NCI-H2107 (cell line): ENCODE measurements at regions not wholly inside any gene's neighbourhood (a gene's known extent, or its start where the extent isn't known, plus 50 kb on each side); places are given as distances from the start of the nearest gene placed in this dataset.
"Not testable (repeated sequence)": the region's sequence is repeated elsewhere in the genome, so short reads cannot be mapped to it uniquely, and the experiment has no call there.

Source experiments
- DNase-seq: peaks from one replicate; lab custom pipeline; 2025; lab: John Stamatoyannopoulos, UW

DNA sequence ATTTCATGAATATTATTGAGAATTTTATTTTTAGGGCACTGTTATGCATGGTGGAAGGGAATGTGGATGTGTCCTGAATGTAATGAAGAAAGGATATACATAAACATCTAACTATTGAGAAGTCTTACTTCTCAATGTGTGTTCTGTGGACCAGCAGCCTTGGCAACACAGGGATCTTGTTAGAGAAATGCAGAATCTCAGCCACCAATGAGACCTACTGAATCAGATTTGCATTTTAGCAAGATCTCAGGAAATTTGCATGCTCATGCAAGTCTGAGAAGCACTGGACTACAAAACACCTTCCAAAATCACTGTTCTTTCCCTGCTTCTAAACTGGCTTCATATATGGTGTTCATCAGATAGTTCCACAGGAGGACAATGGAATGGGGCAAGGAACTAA is 139.7 kb upstream of the WDFY3 start:
- DNase-seq: no peak

DNA sequence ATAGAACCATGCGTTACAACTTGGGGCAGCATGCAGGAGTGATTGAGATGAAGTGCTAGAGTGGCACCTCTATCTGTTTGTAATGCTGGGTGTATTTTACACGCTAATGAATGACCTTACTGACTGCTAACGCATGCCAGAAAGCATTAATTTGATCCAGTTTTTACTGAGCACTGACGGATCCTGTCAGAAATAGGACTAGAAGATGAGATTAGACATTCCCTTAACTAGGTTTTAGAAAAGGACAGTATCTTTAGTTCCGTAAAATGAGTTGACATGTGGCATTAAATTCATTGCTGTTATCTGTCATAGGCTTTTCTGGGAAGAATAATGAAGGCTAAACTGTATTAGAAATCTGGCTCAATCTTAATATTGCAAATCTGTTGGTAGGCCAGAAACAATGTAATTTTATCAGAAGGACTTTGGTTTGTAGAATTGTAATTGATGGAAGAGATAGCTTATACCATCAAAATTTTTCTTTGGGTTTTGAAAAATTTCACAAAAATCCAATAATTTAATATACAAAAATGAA is 140.4 kb upstream of the WDFY3 start:
- DNase-seq: no peak

DNA sequence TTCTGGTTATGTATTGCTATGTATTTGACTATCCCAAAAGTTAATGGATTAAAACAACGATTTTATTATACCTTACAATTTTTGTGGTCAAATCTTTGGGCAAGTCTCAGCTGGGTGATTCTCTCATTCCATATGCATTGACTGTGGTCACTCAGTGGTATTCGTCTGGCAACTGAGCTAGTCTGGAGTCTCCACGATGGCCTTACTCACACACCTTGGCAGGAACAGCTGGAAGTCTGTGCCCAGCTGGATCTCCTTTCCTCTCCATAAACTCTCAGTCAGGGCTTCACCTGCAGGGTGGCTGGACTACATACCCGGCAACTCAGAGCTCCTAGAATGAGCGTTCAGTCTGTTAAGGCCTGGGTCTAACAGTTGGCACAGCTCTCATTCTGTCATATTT is 141.1 kb upstream of the WDFY3 start:
- no peak for DNase-seq

DNA sequence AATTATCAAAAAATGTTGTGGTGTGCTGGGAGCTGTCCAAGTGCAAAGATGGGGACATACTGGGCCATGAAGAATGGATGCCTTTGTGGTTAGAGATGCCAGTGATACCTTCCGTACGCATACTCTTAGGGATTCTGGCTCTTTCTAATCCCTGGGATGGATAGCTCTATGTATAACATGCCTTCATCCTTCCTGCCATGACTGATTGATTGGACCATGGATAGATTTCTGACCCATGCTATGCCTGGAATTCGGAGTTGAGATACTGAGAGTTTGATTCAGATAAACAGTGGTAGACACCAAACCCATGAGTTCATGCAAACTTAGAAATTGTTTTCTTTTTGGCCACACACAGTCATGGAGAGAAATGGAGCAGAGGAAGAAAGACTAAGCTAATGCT is 147.2 kb upstream of the WDFY3 start:
- no peak for DNase-seq

DNA sequence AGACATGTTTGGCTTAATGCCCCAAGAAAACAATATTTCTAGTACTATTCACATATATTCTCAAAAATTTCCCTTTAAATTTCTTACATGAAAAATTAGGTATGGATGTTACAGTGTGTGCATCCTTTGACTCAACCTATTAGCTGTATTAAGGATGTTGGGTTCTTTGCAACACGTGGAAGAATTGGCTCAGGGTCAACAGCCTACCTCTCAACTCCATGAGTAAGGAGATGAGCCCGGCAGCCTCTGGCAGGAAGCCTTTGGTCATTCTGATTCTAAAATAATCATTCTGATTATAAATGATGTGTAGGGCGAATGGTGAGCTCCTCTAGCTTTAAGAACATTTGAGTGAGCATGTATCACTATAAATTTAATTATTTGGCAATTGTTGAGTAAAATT is 148.0 kb upstream of the WDFY3 start:
- DNase-seq: no peak

DNA sequence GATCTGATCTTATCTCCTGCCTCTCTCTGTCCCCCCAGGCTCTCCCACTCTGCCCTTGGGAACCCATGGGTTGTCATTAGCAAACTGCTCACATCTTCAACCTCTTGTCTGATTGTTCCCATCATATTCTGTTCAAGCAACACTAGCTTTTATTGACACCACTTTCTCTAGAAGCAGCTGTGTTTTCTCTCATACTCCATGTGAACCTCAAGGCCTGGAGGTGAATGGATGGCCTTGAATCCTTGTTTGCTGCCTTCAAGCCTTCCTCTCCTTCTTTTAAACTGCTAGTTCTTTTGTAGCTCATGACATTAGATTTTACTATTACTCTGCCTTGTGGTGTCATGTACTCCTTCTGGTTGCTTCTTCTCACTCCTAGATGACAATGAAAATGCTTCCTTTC is 149.5 kb upstream of the WDFY3 start:
- DNase-seq: no peak

DNA sequence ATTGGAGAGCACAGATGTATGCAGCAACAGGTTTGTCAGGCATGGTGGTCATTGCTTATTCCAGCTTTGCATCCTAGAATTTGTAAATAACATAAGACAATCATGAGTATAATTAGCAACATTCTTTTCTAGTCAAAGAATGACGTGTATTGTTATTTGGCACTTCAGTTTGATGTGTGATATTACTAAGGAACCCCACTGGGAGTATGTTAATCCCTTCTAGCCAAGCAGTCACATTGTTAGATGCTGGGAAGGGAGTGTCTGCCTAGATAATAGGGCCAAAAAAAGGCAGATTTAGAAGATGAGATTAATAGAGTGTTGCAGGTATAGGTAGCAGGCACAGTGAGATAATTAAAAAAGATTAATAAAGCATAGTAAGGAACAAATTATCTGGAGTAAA is 159.2 kb upstream of the WDFY3 start:
- DNase-seq: no peak

GRCh38 chr4:85126991-85127591 is 160.6 kb upstream of the WDFY3 start:
- no peak for DNase-seq

- DNase-seq: no peak
Measured at GRCh38 chr4:85127653-85128052, 161.2 kb upstream of the WDFY3 start.

DNA sequence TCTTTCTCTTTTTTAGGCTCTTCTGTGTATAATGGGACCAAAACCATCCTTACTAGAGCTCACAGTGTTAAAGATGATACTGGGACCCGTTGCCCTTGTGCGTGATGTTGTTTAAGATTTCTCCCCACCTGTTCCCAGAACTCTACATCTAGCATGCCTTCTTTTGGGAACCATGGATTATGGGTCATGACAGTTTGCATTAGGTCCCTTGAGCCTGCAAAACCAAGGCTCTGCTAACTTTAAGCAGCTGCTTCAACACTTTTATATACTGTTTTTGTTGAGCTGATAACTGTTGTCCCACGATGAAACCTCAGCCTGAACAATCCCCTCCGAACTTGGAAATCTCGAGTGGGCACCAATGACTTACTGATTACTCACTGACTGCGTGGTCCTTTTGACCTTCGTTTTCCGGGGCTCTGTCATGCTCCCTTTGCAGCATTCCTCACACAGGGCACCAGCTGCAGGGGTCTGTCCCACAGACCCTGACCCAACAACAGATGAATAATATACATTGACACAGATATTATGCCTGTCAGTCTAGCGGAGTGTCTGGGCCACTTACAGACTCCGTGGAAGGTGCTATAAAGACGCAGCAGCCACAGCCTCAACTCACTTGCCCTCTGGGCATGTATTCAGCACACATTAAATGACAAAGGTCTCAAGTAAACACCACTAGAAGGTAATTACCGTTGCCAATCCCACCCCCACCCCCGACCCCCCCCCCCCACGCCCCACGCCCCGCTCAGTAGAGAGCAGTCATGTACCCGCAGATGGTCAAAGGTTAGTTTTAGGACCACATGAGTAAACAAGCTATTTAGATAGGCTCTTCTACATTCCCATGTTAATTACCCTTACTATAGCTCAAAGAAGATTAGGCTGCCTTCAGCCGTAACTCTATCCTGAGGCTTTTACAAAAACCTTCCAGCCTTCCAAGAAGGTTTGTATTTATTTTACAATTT is 162.0 kb upstream of the WDFY3 start:
- no peak for DNase-seq

DNA sequence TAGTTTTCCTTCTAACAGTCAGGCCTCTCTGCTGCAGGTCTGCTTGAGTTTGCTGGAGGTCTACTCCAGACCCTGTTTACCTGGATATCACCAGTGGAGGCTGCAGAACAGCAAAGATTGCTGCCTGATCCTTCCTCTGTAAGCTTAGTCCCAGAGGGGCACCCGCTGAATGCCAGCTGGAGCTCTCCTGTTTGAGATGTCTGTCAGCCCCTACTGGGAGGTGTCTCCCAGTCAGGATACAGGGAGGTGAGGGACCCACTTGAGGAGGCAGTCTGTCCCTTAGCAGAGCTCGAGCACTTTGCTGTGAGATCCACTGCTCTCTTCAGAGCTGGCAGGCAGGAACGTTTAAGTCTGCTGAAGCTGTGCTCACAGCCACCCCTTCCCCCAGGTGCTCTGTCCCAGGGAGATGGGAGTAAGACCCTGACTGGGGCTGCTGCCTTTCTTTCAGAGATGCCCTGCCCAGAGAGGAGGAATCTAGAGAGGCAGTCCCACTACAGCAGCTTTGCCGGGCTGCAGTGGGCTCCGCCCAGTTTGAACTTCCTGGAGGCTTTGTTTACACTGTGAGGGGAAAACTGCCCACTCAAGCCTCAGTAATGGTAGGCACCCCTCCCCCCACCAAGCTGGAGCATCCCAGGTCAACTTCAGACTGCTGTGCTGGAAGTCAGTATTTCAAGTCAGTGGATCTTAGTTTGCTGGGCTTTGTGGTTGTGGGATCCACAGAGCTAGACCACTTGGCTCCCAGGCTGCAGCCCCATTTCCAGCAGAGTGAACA is 163.1 kb upstream of the WDFY3 start:
- DNase-seq: not testable (repeated sequence)

DNA sequence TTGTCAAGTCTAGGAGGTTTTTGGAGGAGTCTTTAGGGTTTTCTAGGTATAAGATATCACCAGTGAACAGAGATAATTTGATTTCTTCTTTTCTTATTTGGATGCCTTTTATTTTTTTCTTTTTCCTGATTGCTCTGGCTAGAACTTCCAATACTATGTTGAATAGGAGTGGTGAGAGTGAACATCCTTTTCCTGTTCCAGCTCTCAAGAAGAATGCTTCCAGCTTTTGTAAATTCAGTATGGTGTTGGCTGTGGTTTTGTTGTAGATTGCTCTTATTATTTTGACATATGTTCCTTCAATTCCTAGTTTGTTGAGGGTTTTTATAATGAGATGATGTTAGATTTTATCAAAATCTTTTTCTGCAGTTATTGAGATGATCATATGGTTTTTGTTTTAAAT is 165.6 kb upstream of the WDFY3 start:
- no peak for DNase-seq

- no peak for DNase-seq
Measured at GRCh38 chr4:85132570-85132969, 166.1 kb upstream of the WDFY3 start.

- DNase-seq: not testable (repeated sequence)
Measured at GRCh38 chr4:85139749-85140148, 173.3 kb upstream of the WDFY3 start.

- DNase-seq: no peak
Measured at GRCh38 chr4:85142451-85142850, 176.0 kb upstream of the WDFY3 start.

- DNase-seq: peak; percentile 6
Measured at GRCh38 chr4:85147481-85148076, 181.1 kb upstream of the WDFY3 start.

DNA sequence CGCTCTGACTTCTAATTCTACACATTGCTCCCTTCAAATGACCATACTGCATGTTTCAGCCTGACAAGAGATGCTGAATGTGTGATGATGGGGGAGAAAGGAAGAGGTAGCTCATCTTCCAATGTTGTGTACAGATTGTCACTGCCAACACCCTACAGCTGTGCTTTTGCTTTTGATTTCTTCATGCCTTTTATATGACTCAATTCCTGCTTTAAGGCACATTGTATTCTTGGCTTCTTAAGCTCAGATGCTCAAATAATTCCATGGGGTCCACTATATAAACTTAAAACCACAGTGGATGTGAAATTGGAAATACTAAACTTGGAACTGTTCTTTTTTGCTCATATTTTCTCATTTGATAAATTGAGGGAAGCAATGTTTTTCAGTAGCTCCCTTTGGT is 183.2 kb upstream of the WDFY3 start:
- DNase-seq: no peak

- DNase-seq: no peak
Measured at GRCh38 chr4:85151371-85151770, 184.9 kb upstream of the WDFY3 start.

- no peak for DNase-seq
Measured at GRCh38 chr4:85151786-85152185, 185.3 kb upstream of the WDFY3 start.

GRCh38 chr4:85152480-85152879 is 186.0 kb upstream of the WDFY3 start:
- no peak for DNase-seq

DNA sequence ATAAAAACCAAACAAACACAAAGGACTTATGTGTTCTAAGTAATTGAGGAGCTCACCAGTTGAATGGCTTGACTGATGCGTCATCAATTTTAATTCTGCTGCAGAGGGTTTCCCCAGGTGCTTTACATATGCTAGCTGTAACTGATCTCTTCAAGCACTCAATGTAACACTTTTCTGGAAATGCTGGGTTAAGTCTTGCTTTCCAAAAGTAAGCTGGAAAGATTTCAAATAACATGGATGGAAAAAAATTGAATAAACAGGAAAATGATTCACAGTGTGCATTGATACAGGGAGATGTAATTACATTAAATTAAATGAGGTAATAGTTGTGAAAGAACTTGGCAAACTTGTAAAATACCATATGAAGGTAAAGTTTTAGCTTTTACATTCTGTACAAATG is 186.7 kb upstream of the WDFY3 start:
- no peak for DNase-seq

DNA sequence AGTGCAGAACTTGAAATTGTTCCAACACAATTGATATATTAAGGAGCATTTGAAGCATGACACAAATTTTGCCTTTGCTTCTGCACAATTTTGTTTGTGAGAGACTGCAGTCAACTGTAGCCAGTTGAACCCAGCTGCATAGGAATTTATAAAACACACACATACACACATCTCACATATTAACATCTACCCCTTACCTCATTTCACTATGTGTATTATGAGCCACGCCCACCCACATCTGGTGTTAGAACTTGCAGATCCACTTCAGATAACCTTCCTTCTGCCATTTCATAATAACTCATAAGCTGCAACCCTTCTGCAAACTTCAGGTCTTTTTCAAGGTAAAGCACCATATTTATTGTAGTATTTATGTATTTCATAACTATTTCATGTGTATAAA is 188.1 kb upstream of the WDFY3 start:
- no peak for DNase-seq
